Hepatocyte (in vitro differentiated cells): ENCODE measurements at regions not wholly inside any gene's neighbourhood (a gene's known extent, or its start where the extent isn't known, plus 50 kb on each side); places are given as distances from the start of the nearest gene placed in this dataset.

Experiments used
- EZH2 ChIP-seq: fragments of 200-600 bp; sonication (generic); IDR thresholded peaks from 2 replicates; pipeline ENCODE4 v1.6.1; 2016; ENCODE audit warnings: antibody characterized with exemption, mild to moderate bottlenecking, borderline replicate concordance
- TF ChIP-seq, protein P1 (sequence below): fragments of 200-600 bp; sonication (generic); IDR thresholded peaks from 2 replicates; pipeline ENCODE4 v1.5.1; 2016; ENCODE audit warnings: antibody characterized with exemption, mild to moderate bottlenecking; ENCODE audit not compliant: poor library complexity

DNA sequence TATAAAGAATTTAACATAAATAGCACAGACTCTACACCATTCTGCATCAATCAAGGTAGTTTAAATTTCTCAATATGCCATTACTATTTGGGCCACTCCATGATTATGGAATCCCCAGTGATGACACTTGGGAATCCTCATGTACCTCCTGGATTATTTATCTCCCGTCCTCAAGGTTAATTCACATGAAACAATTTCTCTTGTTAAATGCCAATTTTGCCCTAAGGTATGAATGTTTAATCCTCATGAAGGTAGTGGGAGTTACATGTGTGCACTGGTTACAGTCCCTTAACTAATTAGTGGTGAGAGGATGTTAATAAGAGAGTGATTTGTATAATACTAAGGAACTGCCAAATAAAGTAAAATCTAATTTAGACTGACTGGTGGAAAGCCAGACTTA is 372.3 kb upstream of the MDFIC2 start:
- TF ChIP-seq, protein P1, sequence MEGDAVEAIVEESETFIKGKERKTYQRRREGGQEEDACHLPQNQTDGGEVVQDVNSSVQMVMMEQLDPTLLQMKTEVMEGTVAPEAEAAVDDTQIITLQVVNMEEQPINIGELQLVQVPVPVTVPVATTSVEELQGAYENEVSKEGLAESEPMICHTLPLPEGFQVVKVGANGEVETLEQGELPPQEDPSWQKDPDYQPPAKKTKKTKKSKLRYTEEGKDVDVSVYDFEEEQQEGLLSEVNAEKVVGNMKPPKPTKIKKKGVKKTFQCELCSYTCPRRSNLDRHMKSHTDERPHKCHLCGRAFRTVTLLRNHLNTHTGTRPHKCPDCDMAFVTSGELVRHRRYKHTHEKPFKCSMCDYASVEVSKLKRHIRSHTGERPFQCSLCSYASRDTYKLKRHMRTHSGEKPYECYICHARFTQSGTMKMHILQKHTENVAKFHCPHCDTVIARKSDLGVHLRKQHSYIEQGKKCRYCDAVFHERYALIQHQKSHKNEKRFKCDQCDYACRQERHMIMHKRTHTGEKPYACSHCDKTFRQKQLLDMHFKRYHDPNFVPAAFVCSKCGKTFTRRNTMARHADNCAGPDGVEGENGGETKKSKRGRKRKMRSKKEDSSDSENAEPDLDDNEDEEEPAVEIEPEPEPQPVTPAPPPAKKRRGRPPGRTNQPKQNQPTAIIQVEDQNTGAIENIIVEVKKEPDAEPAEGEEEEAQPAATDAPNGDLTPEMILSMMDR: no peak
- no peak for TF ChIP-seq EZH2
